AG04450 (cell line): ENCODE measurements at regions not wholly inside any gene's neighbourhood (a gene's known extent, or its start where the extent isn't known, plus 50 kb on each side); places are given as distances from the start of the nearest gene placed in this dataset.
A peak's percentile ranks its signal among the peaks of the same experiment; 100 is the strongest.

Source experiments
- CTCF ChIA-PET: fragments of 300-600, 350-600 bp; formaldehyde crosslinking; extraction: SDS; loops from one replicate; lab custom pipeline; 2022; ENCODE audit warnings: antibody characterized with exemption, inconsistent platforms; lab: Charles Lee
- POLR2A ChIA-PET: fragments of 350-600 bp; formaldehyde crosslinking; extraction: SDS; loops from one replicate; lab custom pipeline; 2021; ENCODE audit warnings: antibody characterized with exemption, inconsistent platforms; lab: Yijun Ruan, JAX
- DNase-seq: peaks from one replicate; pipeline ENCODE4 v3.0.0-alpha.2; 2011; ENCODE audit warnings: low read depth, low spot score
- H3K27ac ChIP-seq: one replicate; pipeline ENCODE4 v1.5.1; 2012; ENCODE audit warnings: low read depth, low read length, control low read depth
- H3K27me3 ChIP-seq: one replicate; pipeline ENCODE4 v1.6.0; 2012; ENCODE audit warnings: low read length; ENCODE audit not compliant: control insufficient read depth, insufficient read depth
- H3K4me3 ChIP-seq: 2 replicates; pipeline ENCODE4 v1.5.1; 2011; ENCODE audit warnings: mild to moderate bottlenecking, low read depth, low read length, control low read depth
- H3K9me3 ChIP-seq: 2 replicates; pipeline ENCODE4 v1.5.1; 2012; ENCODE audit warnings: low read length; ENCODE audit not compliant: control insufficient read depth, insufficient read depth
- CTCF ChIP-seq: IDR thresholded peaks from 2 replicates; pipeline ENCODE4 v1.5.1; 2011; ENCODE audit warnings: low read depth, low read length, control low read depth, inconsistent platforms

DNA sequence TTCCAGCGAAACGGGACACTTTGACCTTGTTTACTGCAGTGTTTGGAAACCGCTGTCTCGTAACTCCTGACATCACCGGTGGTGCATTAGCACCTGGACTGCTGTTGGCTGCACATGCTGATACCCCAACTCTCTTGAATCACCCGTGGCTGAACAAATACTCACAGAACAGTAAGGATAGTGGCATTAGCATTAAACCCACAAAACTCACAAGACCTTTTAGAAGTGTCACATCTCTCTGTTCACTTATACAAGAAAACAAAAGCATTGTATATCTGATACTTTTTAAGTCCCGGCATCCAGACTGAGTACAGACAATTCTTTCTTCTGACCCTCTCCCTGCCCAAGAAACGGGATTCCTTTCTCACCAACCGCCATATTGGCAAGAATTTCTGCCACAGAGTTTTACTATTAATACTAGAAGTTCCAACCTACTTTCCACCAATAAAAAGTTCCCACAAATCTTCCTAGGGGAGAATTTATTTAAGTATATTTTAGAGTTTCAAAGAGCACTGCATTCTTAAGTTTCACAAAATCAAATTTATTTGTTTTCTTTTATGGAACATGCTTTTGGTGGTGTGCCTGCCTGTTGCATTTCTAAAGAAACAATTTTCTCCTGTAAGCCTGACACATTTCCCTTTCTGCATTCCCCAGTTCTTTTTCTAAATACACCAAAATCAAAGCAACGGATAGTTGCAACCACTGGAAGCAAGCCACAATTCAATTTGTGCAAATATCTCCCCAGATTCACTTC, 208.4 kb upstream of the KLF14 start:
- TF ChIP-seq CTCF: no peak
- H3K27ac ChIP-seq: peak overlapping the region; percentile 86
- no peak for DNase-seq
- H3K27me3 ChIP-seq: no peaks in the 10 kb centered on the region
- ChIA-PET POLR2A (interaction anchor here (1.4 to 4.4 kb wide), 2 partner anchors 31 to 98 kb away, joined by 4 to 47 read pairs; no protein-coding TSS in a partner anchor), CTCF (interaction anchor here (0.6 to 2.8 kb wide), 4 partner anchors 17 to 98 kb away, joined by 5 to 15 read pairs (median 14); no protein-coding TSS in a partner anchor)
- H3K9me3 ChIP-seq: no peaks in the 10 kb centered on the region
- peak overlapping the region; percentile 80 for H3K4me3 ChIP-seq

DNA sequence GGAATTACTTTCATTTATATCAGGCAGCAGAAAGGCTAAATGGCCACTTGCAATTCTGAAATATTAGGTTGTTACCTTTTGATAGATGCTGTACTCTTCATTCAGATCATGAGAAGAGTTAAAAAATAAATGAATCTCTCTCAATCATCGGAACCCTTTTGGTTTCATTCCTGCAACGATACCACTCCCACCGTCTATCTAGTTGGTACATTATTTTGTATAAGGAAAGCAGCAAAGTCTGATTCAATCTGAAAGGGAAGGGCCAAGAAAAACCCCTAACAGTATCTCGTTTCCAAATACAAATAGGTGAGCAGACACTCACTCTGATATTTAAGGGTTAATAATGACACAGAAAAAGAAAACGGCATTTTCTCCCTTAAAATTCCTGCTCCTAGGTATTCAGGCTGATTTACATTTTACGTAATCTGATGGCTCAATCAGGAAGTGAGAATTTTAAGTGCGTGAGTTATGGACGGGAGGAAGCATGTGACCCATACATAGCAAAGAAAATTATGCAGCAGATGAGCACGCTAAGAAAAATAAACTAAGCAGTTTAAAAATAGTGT, 209.4 kb upstream of the KLF14 start:
- no peak for TF ChIP-seq CTCF
- DNase-seq: peak; percentile 82
- Histone ChIP-seq H3K27me3 (no peaks in the 10 kb centered on the region), H3K9me3 (no peaks in the 10 kb centered on the region), H3K27ac (peak overlapping the region; percentile 67), H3K4me3 (peak overlapping the region; percentile 80)
- ChIA-PET CTCF (interaction anchor here (2.7 to 8.6 kb wide), 2 partner anchors 15 to 47 kb away, joined by 14 to 60 read pairs; no protein-coding TSS in a partner anchor), POLR2A (interaction anchor here (1.5 kb wide), 2 partner anchors 17 to 30 kb away, joined by 5 to 8 read pairs; no protein-coding TSS in a partner anchor)

GRCh38 chr7:130943981-130944380, 210.0 kb upstream of the KLF14 start:
- H3K27me3 ChIP-seq: no peaks in the 10 kb centered on the region
- no peak for DNase-seq
- ChIA-PET CTCF (interaction anchor here (1.3 to 8.6 kb wide), 3 partner anchors 15 to 96 kb away, joined by 8 to 60 read pairs (median 14); no protein-coding TSS in a partner anchor), POLR2A (interaction anchor here (1.3 to 1.5 kb wide), 3 partner anchors 17 to 31 kb away, joined by 3 to 8 read pairs (median 5); no protein-coding TSS in a partner anchor)
- TF ChIP-seq CTCF: no peak
- no peak overlapping the region for H3K4me3 ChIP-seq
- no peaks in the 10 kb centered on the region for H3K9me3 ChIP-seq
- no peak overlapping the region for H3K27ac ChIP-seq

DNA sequence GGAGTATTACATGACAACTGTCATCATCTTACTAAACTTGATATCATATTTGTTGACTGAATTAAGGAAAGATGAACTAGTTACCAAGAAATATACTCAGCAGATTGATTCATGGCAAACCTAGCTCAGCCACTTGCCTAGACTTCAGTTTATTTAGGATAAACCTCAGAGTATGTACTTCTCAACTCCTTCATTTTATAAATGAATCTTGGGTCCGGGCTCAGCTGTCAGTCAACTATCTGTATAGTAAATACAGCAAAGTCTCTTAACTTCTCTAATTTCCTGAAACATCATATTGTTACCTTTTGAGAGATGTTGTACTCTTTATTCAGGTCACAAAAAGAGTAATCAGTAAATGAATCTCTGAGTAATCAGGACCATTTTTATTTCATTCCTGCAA, 211.0 kb upstream of the KLF14 start:
- TF ChIP-seq CTCF: no peak
- Histone ChIP-seq H3K27ac (peak overlapping the region; percentile 77), H3K27me3 (no peaks in the 10 kb centered on the region), H3K4me3 (no peak overlapping the region), H3K9me3 (no peaks in the 10 kb centered on the region)
- no peak for DNase-seq
- CTCF ChIA-PET: interaction anchor here (1.3 to 8.6 kb wide), 4 partner anchors 14 to 95 kb away, joined by 5 to 60 read pairs (median 11); no protein-coding TSS in a partner anchor
- POLR2A ChIA-PET: interaction anchor here (1.3 to 1.5 kb wide), 3 partner anchors 16 to 32 kb away, joined by 3 to 8 read pairs (median 5); no protein-coding TSS in a partner anchor
